Left ventricle myocardium inferior (tissue), 1 donor: ENCODE measurements at regions not wholly inside any gene's neighbourhood (a gene's known extent, or its start where the extent isn't known, plus 50 kb on each side); places are given as distances from the start of the nearest gene placed in this dataset.

Source experiments
- DNase-seq: peaks from one replicate; pipeline ENCODE4 v3.0.0-alpha.2; 2020
- H3K27ac ChIP-seq: fragments of 200-600 bp; replicated peaks from 2 replicates; pipeline ENCODE4 v1.8.0; 2021
- H3K27me3 ChIP-seq: fragments of 200-600 bp; 2 replicates; pipeline ENCODE4 v1.8.0; 2021; ENCODE audit warnings: low read depth
- H3K36me3 ChIP-seq: fragments of 200-600 bp; 2 replicates; pipeline ENCODE4 v1.8.0; 2021
- H3K4me1 ChIP-seq: fragments of 200-600 bp; 2 replicates; pipeline ENCODE4 v1.8.0; 2021
- H3K4me3 ChIP-seq: fragments of 200-600 bp; 2 replicates; pipeline ENCODE4 v1.8.0; 2021; ENCODE audit warnings: mild to moderate bottlenecking, moderate library complexity
- H3K9me3 ChIP-seq: fragments of 200-600 bp; replicated peaks from 2 replicates; pipeline ENCODE4 v1.8.0; 2021
- intact Hi-C: fragments of 100-400 bp; cut with micrococcal nuclease; formaldehyde crosslinking; loops from one replicate; pipeline ENCODE4 v1.11.0; 2022
- TF ChIP-seq, protein P1 (sequence below): fragments of 200-600 bp; IDR thresholded peaks from 2 replicates; pipeline ENCODE4 v1.8.0; 2021; ENCODE audit warnings: antibody characterized with exemption, mild to moderate bottlenecking, borderline replicate concordance
- donor health status: DM: no; HTN: yes; CAD: no; lungs with severe emphysema.

DNA sequence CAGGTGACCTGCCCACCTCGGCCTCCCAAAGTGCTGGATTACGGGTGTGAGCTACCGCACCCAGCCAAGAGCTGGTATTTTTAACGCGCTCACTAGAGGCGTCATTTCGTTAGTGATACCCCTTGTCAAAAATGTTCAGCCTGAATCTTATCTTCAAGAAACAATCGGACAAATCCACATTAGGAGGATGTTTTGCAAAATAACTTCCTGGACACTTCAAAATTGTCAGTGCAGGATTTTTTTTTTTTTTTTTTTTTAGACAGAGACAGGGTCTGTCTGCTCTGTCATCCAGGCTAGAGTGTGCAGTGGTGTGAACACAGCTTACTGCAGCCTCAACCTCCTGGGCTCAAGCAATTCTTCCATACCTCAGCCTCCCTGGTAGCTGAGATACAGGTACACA lies 63.0 kb downstream of the RMI2 start:
- TF ChIP-seq, protein P1, sequence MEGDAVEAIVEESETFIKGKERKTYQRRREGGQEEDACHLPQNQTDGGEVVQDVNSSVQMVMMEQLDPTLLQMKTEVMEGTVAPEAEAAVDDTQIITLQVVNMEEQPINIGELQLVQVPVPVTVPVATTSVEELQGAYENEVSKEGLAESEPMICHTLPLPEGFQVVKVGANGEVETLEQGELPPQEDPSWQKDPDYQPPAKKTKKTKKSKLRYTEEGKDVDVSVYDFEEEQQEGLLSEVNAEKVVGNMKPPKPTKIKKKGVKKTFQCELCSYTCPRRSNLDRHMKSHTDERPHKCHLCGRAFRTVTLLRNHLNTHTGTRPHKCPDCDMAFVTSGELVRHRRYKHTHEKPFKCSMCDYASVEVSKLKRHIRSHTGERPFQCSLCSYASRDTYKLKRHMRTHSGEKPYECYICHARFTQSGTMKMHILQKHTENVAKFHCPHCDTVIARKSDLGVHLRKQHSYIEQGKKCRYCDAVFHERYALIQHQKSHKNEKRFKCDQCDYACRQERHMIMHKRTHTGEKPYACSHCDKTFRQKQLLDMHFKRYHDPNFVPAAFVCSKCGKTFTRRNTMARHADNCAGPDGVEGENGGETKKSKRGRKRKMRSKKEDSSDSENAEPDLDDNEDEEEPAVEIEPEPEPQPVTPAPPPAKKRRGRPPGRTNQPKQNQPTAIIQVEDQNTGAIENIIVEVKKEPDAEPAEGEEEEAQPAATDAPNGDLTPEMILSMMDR = no peak
- DNase-seq = no peak

DNA sequence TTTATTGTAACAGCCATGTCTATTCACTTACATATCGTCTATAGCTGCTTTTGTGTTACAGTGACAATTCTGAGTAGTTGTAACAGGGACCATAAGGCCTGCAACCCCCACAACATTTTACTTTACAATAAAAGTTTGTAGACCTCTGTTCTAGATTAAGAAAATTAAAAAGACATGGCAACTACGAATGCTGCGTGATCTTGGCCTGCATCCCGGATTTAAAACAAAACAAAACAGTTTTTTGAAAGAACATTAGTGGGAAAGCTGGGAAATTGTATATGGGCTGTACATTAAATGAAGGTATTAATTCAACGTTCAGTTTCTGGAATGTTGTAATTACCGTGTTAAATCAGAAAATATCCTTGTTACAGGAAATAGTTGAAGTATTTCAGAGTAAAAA lies 64.1 kb downstream of the RMI2 start:
- intact Hi-C loops = no loop called here
- no peaks in the 10 kb centered on the region for H3K36me3 ChIP-seq
- TF ChIP-seq, protein P1 = no peak
- no peak overlapping the region for H3K4me3 ChIP-seq
- no peak for DNase-seq
- no peaks in the 10 kb centered on the region for H3K9me3 ChIP-seq
- H3K4me1 ChIP-seq = no peaks in the 10 kb centered on the region
- no peak overlapping the region for H3K27ac ChIP-seq
- no peaks in the 10 kb centered on the region for H3K27me3 ChIP-seq

More for the DNA sequence above, 63.0 kb downstream of the RMI2 start:
- Histone ChIP-seq H3K27ac (no peak overlapping the region), H3K4me3 (no peak overlapping the region), H3K4me1 (no peaks in the 10 kb centered on the region), H3K27me3 (no peaks in the 10 kb centered on the region), H3K36me3 (no peaks in the 10 kb centered on the region), H3K9me3 (no peaks in the 10 kb centered on the region)
- intact Hi-C loops = no loop called here

DNA sequence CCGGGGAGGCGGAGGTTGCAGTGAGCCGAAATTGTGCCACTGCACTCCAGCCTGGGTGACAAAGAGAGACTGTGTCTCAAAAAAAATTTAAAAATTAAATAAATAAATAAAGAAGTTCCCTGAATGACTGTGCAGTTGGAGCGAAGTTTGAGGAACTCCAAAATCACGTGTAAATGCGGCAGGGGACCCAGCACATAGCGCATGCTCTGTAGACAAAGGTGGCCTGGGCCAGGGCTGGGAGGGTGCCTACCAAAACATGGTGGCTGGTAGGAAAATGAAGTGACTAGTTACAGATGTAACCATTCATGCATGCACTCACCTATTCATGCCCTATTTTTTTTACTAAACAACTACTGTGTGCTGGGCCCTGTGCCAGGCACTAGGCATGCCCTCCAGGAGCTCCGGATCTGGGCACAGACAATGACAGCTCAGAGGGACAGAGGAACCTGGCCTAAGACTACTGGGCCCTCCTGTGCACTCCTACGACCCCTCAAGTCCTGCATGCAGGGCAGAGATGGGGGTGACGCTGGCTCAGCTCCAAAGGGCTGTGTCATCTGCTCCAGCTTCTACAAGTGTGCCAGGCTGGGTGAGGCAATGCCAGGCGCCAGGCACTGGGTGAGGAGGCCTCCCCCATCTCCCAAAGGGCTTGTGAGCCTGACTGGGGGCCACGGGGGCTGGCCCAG lies 65.3 kb downstream of the RMI2 start:
- Histone ChIP-seq H3K27ac (no peak overlapping the region), H3K36me3 (no peaks in the 10 kb centered on the region), H3K4me3 (no peak overlapping the region), H3K4me1 (no peaks in the 10 kb centered on the region), H3K27me3 (no peaks in the 10 kb centered on the region), H3K9me3 (no peaks in the 10 kb centered on the region)
- DNase-seq = no peak
- intact Hi-C loops = no loop called here
- TF ChIP-seq, protein P1 = no peak

DNA sequence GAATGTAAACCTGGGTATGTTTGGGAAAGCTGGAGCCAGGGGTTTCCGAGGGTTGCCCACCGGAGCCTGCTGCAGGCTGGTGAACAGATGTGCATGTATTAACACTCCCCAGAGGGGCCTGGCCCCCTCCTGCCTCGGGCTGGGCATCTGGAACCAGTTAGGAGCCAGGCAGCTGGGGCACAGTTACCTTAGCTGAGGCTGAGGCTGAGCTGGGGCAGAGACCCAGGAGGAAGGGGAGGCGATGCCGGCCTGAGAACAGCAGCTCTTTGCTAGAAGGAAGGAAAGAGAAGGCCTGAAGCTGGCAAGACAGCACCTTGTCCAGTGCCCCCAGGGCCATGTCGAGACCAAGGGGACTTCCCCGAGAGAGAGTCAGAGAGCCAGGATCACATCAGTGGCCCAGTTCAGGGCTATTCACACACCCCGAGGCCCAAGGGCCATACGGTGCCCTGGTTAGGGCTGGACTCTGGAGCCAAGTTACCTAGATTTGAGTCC lies 65.8 kb downstream of the RMI2 start:
- Histone ChIP-seq H3K4me3 (no peak overlapping the region), H3K36me3 (no peaks in the 10 kb centered on the region), H3K9me3 (no peaks in the 10 kb centered on the region), H3K27ac (no peak overlapping the region), H3K4me1 (no peaks in the 10 kb centered on the region), H3K27me3 (no peaks in the 10 kb centered on the region)
- intact Hi-C loops = no loop called here
- TF ChIP-seq, protein P1 = no peak
- DNase-seq = no peak

DNA sequence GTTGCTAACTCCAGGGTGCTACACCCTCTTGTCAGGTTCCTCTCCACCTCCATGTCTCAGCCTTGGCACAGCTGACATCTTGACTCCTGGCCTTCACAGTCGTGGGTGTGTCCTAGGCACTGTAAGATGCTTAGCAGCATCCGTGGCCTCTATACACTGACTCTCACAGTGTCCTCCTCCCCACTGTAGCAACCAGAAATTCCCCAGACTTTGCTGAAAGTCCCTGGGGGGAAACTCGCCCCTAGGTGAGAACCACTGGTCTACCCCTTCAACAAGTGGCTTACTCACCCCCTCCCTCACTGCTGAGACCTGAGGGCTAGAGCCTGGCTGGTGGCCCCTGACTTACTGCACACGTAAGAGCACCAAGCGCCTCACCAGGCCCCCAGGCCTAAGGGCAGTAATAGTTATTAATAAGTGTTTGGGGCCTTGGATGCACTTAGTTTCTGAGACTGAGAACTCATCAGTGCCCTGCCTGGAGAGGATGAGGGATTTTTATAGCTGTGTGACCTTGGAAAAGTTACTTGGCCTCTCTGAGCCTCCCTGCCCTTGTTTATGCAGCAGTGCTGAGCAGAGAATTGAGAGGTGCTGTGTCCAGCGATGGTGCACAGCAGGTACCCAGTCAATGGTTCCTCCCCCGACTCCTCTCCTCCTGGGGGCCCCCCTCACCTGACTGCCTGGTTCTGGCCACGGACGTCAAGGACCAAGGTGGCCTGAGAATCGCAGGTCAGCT lies 67.1 kb downstream of the RMI2 start:
- no peak overlapping the region for H3K4me3 ChIP-seq
- no peaks in the 10 kb centered on the region for H3K9me3 ChIP-seq
- H3K27ac ChIP-seq = no peak overlapping the region
- H3K27me3 ChIP-seq = no peaks in the 10 kb centered on the region
- H3K4me1 ChIP-seq = peaks cover 3% of the 10 kb centered on the region
- H3K36me3 ChIP-seq = no peaks in the 10 kb centered on the region
- intact Hi-C loops = no loop called here
- DNase-seq = no peak
- TF ChIP-seq, protein P1 = no peak
